ENCODE measurements at regions not wholly inside any gene's neighbourhood (a gene's known extent, or its start where the extent isn't known, plus 50 kb on each side); places are given as distances from the start of the nearest gene placed in this dataset.

GRCh38 chr16:87100306-87101058, 216.7 kb downstream of the C16orf95 start:
- Histone ChIP-seq H3K36me3 (ENCODE audit: control insufficient read depth in 4 of 4, insufficient read depth in 3 of 4, low read depth in 1 of 4, low read length in 3 of 4) (no peaks in the 10 kb centered on the region), H3K9ac (ENCODE audit: low read depth in 1 of 2, low read length in 2 of 2) (no peak overlapping the region), H3K27ac (ENCODE audit: low read depth in 1 of 2, low read length in 2 of 2) (no peak overlapping the region), H3K9me3 (ENCODE audit: control insufficient read depth in 4 of 4, low read length in 3 of 4) (no peaks in the 10 kb centered on the region), H3K4me1 (ENCODE audit: control insufficient read depth in 4 of 4, insufficient read depth in 4 of 4, low read length in 3 of 4) (no peaks in the 10 kb centered on the region), H3K4me3 (ENCODE audit: low read depth in 1 of 3, low read length in 3 of 3) (no peak overlapping the region), H3K27me3 (ENCODE audit: control insufficient read depth in 4 of 4, insufficient read depth in 4 of 4, low read length in 3 of 4) (no peaks in the 10 kb centered on the region)
- no peak for DNase-seq (ENCODE audit: low spot score)
- 58% methylated on average over 11 of the region's 11 CpGs for WGBS
- TF ChIP-seq NR2F2 (IDR thresholded peaks at IDR 0.05) (no peak), FOXA1 (IDR thresholded peaks at IDR 0.05) (no peak), YY1 (IDR thresholded peaks at IDR 0.05) (no peak), ZBTB33 (IDR thresholded peaks at IDR 0.05) (no peak), EGR1 (IDR thresholded peaks at IDR 0.05; ENCODE audit: low read depth in 2 of 2) (no peak), GABPA (IDR thresholded peaks at IDR 0.05 in 1 of 2, conservative IDR thresholded peaks at IDR 0.05 in 1 of 2) (no peak), RAD21 (IDR thresholded peaks at IDR 0.05) (no peak), CTCF (IDR thresholded peaks at IDR 0.05; ENCODE audit: low read depth, low read length, missing input control) (no peak), SP1 (IDR thresholded peaks at IDR 0.05) (no peak), FOXA2 (IDR thresholded peaks at IDR 0.05) (no peak), ATF3 (IDR thresholded peaks at IDR 0.05) (no peak), JUND (IDR thresholded peaks at IDR 0.05) (no peak), TAF1 (conservative IDR thresholded peaks at IDR 0.05) (no peak), HNF4A (conservative IDR thresholded peaks at IDR 0.05) (no peak), MAX (IDR thresholded peaks at IDR 0.05) (no peak), RXRA (IDR thresholded peaks at IDR 0.05) (no peak), REST (IDR thresholded peaks at IDR 0.05) (no peak), HNF4G (IDR thresholded peaks at IDR 0.05) (no peak)

Measured in liver (tissue), 8 donors.